ENCODE measurements at regions not wholly inside any gene's neighbourhood (a gene's known extent, or its start where the extent isn't known, plus 50 kb on each side); places are given as distances from the start of the nearest gene placed in this dataset.

DNA sequence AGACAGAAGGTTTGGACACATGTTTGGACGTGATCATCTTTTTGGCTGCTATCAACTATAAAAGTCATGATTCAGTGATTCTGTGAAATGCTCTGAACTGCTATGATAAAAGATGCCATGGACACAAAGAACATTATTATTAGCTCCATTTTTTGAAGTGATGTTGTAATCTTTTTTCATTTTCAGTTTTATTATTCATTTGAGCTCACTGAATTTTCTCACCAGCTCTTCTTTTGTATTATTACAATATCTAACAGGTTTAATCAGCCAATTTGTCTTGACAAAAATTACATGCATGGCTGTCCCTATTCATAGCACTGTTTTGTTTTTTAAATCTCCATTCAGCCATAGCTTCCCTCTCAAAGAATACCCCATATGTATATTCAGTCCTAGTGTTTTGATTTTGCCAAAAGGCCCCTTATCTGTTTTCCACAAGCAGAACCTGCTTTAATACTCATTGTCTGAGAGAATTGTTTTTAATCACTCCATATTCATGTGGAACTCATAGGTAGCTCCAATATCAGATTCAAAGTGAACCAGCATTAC lies 314.0 kb upstream of the FAM98A start:
- Histone ChIP-seq H3K4me2 (ENCODE audit: low read depth, low read length, poor library complexity, severe bottlenecking) (no peak overlapping the region), H3K4me3 (ENCODE audit: low read length, poor library complexity, severe bottlenecking) (no peak overlapping the region), H3F3A (ENCODE audit: low read depth) (no peaks in the 10 kb centered on the region), H3K4me1 (ENCODE audit: insufficient read depth, low read length, poor library complexity, severe bottlenecking) (no peaks in the 10 kb centered on the region), H3K27me3 (ENCODE audit: insufficient read depth, low read length, poor library complexity, severe bottlenecking) (no peaks in the 10 kb centered on the region), H3K9me2 (replicated peaks; ENCODE audit: low read depth, low read length) (no peaks in the 10 kb centered on the region), H3K9ac (ENCODE audit: low read depth, low read length, poor library complexity, severe bottlenecking) (no peak overlapping the region), H3K9me3 (ENCODE audit: insufficient read depth, low read depth, low read length) (0 out of 2 replicates have a peak, but pooled peaks cover 3% of the 10 kb centered on the region), H4K20me1 (ENCODE audit: insufficient read depth, low read length, poor library complexity, severe bottlenecking) (no peaks in the 10 kb centered on the region), H3K79me2 (ENCODE audit: insufficient read depth, low read length) (no peaks in the 10 kb centered on the region), H2AFZ (ENCODE audit: low read length) (no peak overlapping the region), H3K36me3 (ENCODE audit: insufficient read depth, low read length) (no peaks in the 10 kb centered on the region)
- TF ChIP-seq, protein P1, sequence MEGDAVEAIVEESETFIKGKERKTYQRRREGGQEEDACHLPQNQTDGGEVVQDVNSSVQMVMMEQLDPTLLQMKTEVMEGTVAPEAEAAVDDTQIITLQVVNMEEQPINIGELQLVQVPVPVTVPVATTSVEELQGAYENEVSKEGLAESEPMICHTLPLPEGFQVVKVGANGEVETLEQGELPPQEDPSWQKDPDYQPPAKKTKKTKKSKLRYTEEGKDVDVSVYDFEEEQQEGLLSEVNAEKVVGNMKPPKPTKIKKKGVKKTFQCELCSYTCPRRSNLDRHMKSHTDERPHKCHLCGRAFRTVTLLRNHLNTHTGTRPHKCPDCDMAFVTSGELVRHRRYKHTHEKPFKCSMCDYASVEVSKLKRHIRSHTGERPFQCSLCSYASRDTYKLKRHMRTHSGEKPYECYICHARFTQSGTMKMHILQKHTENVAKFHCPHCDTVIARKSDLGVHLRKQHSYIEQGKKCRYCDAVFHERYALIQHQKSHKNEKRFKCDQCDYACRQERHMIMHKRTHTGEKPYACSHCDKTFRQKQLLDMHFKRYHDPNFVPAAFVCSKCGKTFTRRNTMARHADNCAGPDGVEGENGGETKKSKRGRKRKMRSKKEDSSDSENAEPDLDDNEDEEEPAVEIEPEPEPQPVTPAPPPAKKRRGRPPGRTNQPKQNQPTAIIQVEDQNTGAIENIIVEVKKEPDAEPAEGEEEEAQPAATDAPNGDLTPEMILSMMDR (conservative IDR thresholded peaks at IDR 0.05; ENCODE audit: low read length) = no peak
- no peak for TF ChIP-seq EZH2phosphoT487 (IDR thresholded peaks at IDR 0.05; ENCODE audit: borderline replicate concordance)

DNA sequence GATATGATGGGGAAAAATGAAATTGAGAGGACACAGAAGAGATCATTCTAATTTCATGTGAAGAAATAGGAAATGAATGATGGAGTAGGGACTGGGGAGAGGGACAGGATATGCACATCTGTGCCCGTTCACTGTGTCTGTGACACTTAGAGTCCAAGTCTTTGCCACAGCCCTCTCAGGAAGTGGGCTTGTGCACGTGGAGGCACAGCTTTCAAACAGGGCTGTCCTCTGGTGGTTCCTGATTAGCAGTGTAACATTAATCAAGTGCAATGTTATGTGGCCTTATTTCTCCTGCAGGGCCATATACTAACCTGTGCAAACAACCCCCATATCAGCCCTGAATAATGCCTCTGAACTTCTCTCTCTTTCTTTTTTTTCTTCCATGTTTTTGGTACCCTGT lies 312.2 kb upstream of the FAM98A start:
- Histone ChIP-seq H3F3A (ENCODE audit: low read depth) (no peaks in the 10 kb centered on the region), H3K4me1 (ENCODE audit: insufficient read depth, low read length, poor library complexity, severe bottlenecking) (no peaks in the 10 kb centered on the region), H4K20me1 (ENCODE audit: insufficient read depth, low read length, poor library complexity, severe bottlenecking) (no peaks in the 10 kb centered on the region), H3K36me3 (ENCODE audit: insufficient read depth, low read length) (no peaks in the 10 kb centered on the region), H3K4me2 (ENCODE audit: low read depth, low read length, poor library complexity, severe bottlenecking) (no peak overlapping the region), H2AFZ (ENCODE audit: low read length) (no peak overlapping the region), H3K9ac (ENCODE audit: low read depth, low read length, poor library complexity, severe bottlenecking) (no peak overlapping the region), H3K4me3 (ENCODE audit: low read length, poor library complexity, severe bottlenecking) (no peak overlapping the region), H3K9me2 (replicated peaks; ENCODE audit: low read depth, low read length) (no peaks in the 10 kb centered on the region), H3K79me2 (ENCODE audit: insufficient read depth, low read length) (no peaks in the 10 kb centered on the region), H3K27me3 (ENCODE audit: insufficient read depth, low read length, poor library complexity, severe bottlenecking) (no peaks in the 10 kb centered on the region), H3K9me3 (ENCODE audit: insufficient read depth, low read depth, low read length) (0 out of 2 replicates have a peak, but pooled peaks cover 3% of the 10 kb centered on the region)
- no peak for TF ChIP-seq EZH2phosphoT487 (IDR thresholded peaks at IDR 0.05; ENCODE audit: borderline replicate concordance)
- TF ChIP-seq, protein P1 (conservative IDR thresholded peaks at IDR 0.05; ENCODE audit: low read length) = no peak

DNA sequence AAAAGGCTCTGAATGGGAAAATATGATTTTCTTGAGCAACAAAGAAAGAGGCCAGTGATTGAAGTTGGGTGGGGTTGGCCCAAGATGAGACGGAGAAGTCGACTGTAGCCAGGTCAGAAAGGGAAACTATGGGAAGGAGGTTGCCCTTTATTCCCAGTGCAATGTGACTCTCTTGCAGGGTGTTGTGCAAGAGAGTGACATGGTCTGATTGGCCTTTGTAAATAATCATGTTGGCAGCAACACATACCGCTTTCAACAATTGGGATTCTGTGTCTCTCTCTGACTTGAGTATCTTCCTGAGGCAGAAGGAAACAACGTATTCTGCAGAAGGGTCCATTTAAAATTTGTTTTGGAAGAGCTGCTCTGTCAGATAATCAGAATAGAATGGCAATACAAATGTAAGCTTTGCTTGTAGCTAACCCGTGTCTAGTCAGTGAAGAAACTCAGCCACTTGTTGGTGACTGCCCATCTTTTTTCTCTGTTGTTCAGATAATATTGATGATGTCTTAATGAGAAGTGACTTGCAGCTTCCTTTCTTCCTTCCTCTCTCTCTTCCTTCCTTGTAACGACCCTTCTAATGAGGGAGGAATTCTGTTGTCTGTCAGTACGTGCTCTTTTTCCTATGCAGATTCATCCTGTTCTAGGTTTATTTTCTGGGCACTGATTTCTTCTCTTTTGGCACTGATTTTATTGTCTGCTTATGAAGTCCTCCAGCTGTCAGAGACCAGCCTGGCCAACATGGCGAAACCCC lies 311.0 kb upstream of the FAM98A start:
- no peak overlapping the region for H2AFZ ChIP-seq (ENCODE audit: low read length)
- no peak overlapping the region for H3K4me2 ChIP-seq (ENCODE audit: low read depth, low read length, poor library complexity, severe bottlenecking)
- no peaks in the 10 kb centered on the region for H3F3A ChIP-seq (ENCODE audit: low read depth)
- no peaks in the 10 kb centered on the region for H3K27me3 ChIP-seq (ENCODE audit: insufficient read depth, low read length, poor library complexity, severe bottlenecking)
- TF ChIP-seq, protein P1 (conservative IDR thresholded peaks at IDR 0.05; ENCODE audit: low read length) = no peak
- TF ChIP-seq EZH2phosphoT487 (IDR thresholded peaks at IDR 0.05; ENCODE audit: borderline replicate concordance) = no peak
- H4K20me1 ChIP-seq (ENCODE audit: insufficient read depth, low read length, poor library complexity, severe bottlenecking) = no peaks in the 10 kb centered on the region
- 0 out of 2 replicates have a peak, but pooled peaks cover 3% of the 10 kb centered on the region for H3K9me3 ChIP-seq (ENCODE audit: insufficient read depth, low read depth, low read length)
- no peak overlapping the region for H3K4me3 ChIP-seq (ENCODE audit: low read length, poor library complexity, severe bottlenecking)
- H3K79me2 ChIP-seq (ENCODE audit: insufficient read depth, low read length) = no peaks in the 10 kb centered on the region
- no peaks in the 10 kb centered on the region for H3K9me2 ChIP-seq (replicated peaks; ENCODE audit: low read depth, low read length)
- no peak overlapping the region for H3K9ac ChIP-seq (ENCODE audit: low read depth, low read length, poor library complexity, severe bottlenecking)
- no peaks in the 10 kb centered on the region for H3K4me1 ChIP-seq (ENCODE audit: insufficient read depth, low read length, poor library complexity, severe bottlenecking)
- no peaks in the 10 kb centered on the region for H3K36me3 ChIP-seq (ENCODE audit: insufficient read depth, low read length)
